NCI-H524 (cell line): ENCODE measurements at regions not wholly inside any gene's neighbourhood (a gene's known extent, or its start where the extent isn't known, plus 50 kb on each side); places are given as distances from the start of the nearest gene placed in this dataset.
"Not testable (repeated sequence)": the region's sequence is repeated elsewhere in the genome, so short reads cannot be mapped to it uniquely, and the experiment has no call there.

Experiments
- DNase-seq, 2 experiments: peaks; one replicate each; lab custom pipeline; 2025; lab: John Stamatoyannopoulos, UW

- DNase-seq = no peak
Measured at GRCh38 chr3:18190646-18191045, 234.5 kb downstream of the SATB1 start.

- peak in 1 of 2 experiments; percentile 56 for DNase-seq
Measured at GRCh38 chr3:18189282-18190050, 235.7 kb downstream of the SATB1 start.

GRCh38 chr3:18188491-18188890 lies 236.6 kb downstream of the SATB1 start:
- DNase-seq = no peak

GRCh38 chr3:18185624-18186023 lies 239.5 kb downstream of the SATB1 start:
- no peak for DNase-seq

- DNase-seq = not testable (repeated sequence)
Measured at GRCh38 chr3:18182923-18183322, 242.2 kb downstream of the SATB1 start.

- no peak for DNase-seq
Measured at GRCh38 chr3:18179521-18179920, 245.6 kb downstream of the SATB1 start.

GRCh38 chr3:18177271-18177670 lies 247.9 kb downstream of the SATB1 start:
- DNase-seq = no peak

- not testable (repeated sequence) for DNase-seq
Measured at GRCh38 chr3:18173891-18174290, 251.2 kb downstream of the SATB1 start.

- DNase-seq = no peak
Measured at GRCh38 chr3:18159681-18160080, 265.5 kb downstream of the SATB1 start.

GRCh38 chr3:18153571-18154173 lies 271.5 kb downstream of the SATB1 start:
- no peak for DNase-seq

- no peak for DNase-seq
Measured at GRCh38 chr3:18151199-18151598, 273.9 kb downstream of the SATB1 start.

- DNase-seq = no peak
Measured at GRCh38 chr3:18149935-18150334, 275.2 kb downstream of the SATB1 start.

GRCh38 chr3:18149386-18149785 lies 275.8 kb downstream of the SATB1 start:
- no peak for DNase-seq

GRCh38 chr3:18144571-18144970 lies 280.6 kb downstream of the SATB1 start:
- DNase-seq = no peak

GRCh38 chr3:18143258-18143780 lies 281.8 kb downstream of the SATB1 start:
- DNase-seq = no peak

- no peak for DNase-seq
Measured at GRCh38 chr3:18137958-18138357, 287.2 kb downstream of the SATB1 start.

GRCh38 chr3:18135060-18135814 lies 289.9 kb downstream of the SATB1 start:
- DNase-seq = no peak

GRCh38 chr3:18134386-18135059 lies 290.6 kb downstream of the SATB1 start:
- DNase-seq = no peak

GRCh38 chr3:18132991-18133390 lies 292.1 kb downstream of the SATB1 start:
- DNase-seq = no peak

- DNase-seq = no peak
Measured at GRCh38 chr3:18127859-18128681, 297.1 kb downstream of the SATB1 start.

- no peak for DNase-seq
Measured at GRCh38 chr3:18127174-18127858, 297.8 kb downstream of the SATB1 start.
